PC-9 (cell line): ENCODE measurements at regions not wholly inside any gene's neighbourhood (a gene's known extent, or its start where the extent isn't known, plus 50 kb on each side); places are given as distances from the start of the nearest gene placed in this dataset.

Experiments used
- BruUV-seq: library from RNA; stranded (reverse); fragments of 400-500 nt; replicated peaks from 2 replicates; lab custom pipeline; 2021; lab: Mats Ljungman, UMichigan
- CTCF ChIA-PET: fragments of 300-600 bp; sonication (Branson Sonifier 250); formaldehyde crosslinking; loops from one replicate; lab custom pipeline; 2022; ENCODE audit warnings: antibody characterized with exemption; lab: Charles Lee
- POLR2A ChIA-PET: fragments of 300-600 bp; sonication (Branson Sonifier 250); formaldehyde crosslinking; loops from one replicate; lab custom pipeline; 2022; ENCODE audit warnings: antibody characterized with exemption; ENCODE audit not compliant: unreplicated experiment; lab: Charles Lee
- DNase-seq, 2 experiments: peaks; one replicate each; pipeline versions ENCODE4 v3.0.0 to v3.0.0-alpha.2; 2015 to 2022; ENCODE audit warnings: mixed read lengths in 1 of 2
- H2AFZ ChIP-seq: fragments of 200-600 bp; sonication (generic); 2 replicates; pipeline ENCODE4 v1.8.1; 2017; ENCODE audit warnings: antibody characterized with exemption
- H3F3A ChIP-seq: fragments of 200-600 bp; sonication (generic); 2 replicates; pipeline ENCODE4 v1.8.1; 2017; ENCODE audit warnings: antibody characterized with exemption, mild to moderate bottlenecking, low read depth; ENCODE audit not compliant: insufficient read depth
- H3K27ac ChIP-seq: fragments of 200-600 bp; sonication (generic); 2 replicates; pipeline ENCODE4 v1.6.1; 2016; ENCODE audit warnings: mixed run types
- H3K27me3 ChIP-seq: fragments of 200-600 bp; sonication (generic); 2 replicates; pipeline ENCODE4 v1.6.1; 2016; ENCODE audit warnings: low read depth, mixed run types; ENCODE audit not compliant: insufficient read depth
- H3K36me3 ChIP-seq: fragments of 200-600 bp; sonication (generic); 2 replicates; pipeline ENCODE4 v1.6.1; 2016; ENCODE audit warnings: low read depth, mixed run types
- H3K4me1 ChIP-seq: fragments of 200-600 bp; sonication (generic); replicated peaks from 2 replicates; pipeline ENCODE4 v1.6.1; 2016; ENCODE audit warnings: mixed run types; ENCODE audit not compliant: insufficient read depth
- H3K4me2 ChIP-seq: fragments of 200-600 bp; sonication (generic); 2 replicates; pipeline ENCODE4 v1.6.1; 2017; ENCODE audit warnings: mixed run types
- H3K4me3 ChIP-seq: fragments of 200-600 bp; sonication (generic); 2 replicates; pipeline ENCODE4 v1.6.1; 2016; ENCODE audit warnings: mixed run types
- H3K79me2 ChIP-seq: fragments of 200-600 bp; sonication (generic); 2 replicates; pipeline ENCODE4 v1.6.1; 2017; ENCODE audit warnings: low read depth, mixed run types
- H3K9me2 ChIP-seq: fragments of 200-600 bp; sonication (generic); 2 replicates; pipeline ENCODE4 v1.8.1; 2017; ENCODE audit warnings: mild to moderate bottlenecking; ENCODE audit not compliant: insufficient read depth
- H3K9me3 ChIP-seq: fragments of 200-600 bp; sonication (generic); 2 replicates; pipeline ENCODE4 v1.8.1; 2016; ENCODE audit warnings: low read depth; ENCODE audit not compliant: insufficient read depth
- H4K20me1 ChIP-seq: fragments of 200-600 bp; sonication (generic); 2 replicates; pipeline ENCODE4 v1.8.1; 2017; ENCODE audit not compliant: insufficient read depth
- EZH2 ChIP-seq: fragments of 200-600 bp; sonication (generic); IDR thresholded peaks from 2 replicates; pipeline ENCODE4 v1.8.0; 2017; ENCODE audit warnings: antibody characterized with exemption, low read depth
- intact Hi-C: fragments of 100-400 bp; cut with micrococcal nuclease; formaldehyde crosslinking; loops from one replicate; pipeline ENCODE4 v1.10.0; 2022; ENCODE audit not compliant: unreplicated experiment
- TF ChIP-seq, protein P1 (sequence below): fragments of 200-600 bp; sonication (generic); conservative IDR thresholded peaks from 2 replicates; pipeline ENCODE4 v1.6.1; 2017; ENCODE audit warnings: mixed run types, antibody characterized with exemption, mild to moderate bottlenecking, moderate library complexity

DNA sequence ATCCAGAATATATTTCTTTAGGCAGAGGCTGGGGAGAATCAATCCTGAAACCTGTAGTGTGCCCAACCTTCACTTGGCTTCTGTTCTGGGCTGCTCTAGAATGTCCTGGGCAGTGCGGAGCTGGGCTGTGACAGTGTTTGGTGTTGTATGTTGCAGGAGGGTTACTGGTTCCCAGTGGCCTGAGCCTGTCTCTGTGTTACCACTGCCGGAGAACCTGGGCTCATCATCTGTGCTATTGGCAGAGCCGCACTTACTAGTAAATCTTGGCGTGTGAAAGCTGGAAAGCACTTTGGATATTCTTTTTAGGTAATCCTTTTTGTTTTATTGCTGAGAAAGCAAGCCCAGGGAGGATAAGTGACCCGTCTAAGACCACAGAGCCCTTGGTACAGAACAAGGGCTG lies 412.9 kb downstream of the SLC4A3 start:
- Histone ChIP-seq H4K20me1 (no peaks in the 10 kb centered on the region), H3K4me1 (peaks cover 12% of the 10 kb centered on the region), H3K9me2 (no peaks in the 10 kb centered on the region; the same call in 1 of the 2 replicates), H3K27ac (no peak overlapping the region), H3K4me2 (no peak overlapping the region), H2AFZ (no peak overlapping the region), H3K79me2 (no peaks in the 10 kb centered on the region), H3F3A (no peaks in the 10 kb centered on the region), H3K27me3 (no peaks in the 10 kb centered on the region), H3K4me3 (no peak overlapping the region), H3K36me3 (no peaks in the 10 kb centered on the region), H3K9me3 (no peaks in the 10 kb centered on the region)
- TF ChIP-seq, protein P1, sequence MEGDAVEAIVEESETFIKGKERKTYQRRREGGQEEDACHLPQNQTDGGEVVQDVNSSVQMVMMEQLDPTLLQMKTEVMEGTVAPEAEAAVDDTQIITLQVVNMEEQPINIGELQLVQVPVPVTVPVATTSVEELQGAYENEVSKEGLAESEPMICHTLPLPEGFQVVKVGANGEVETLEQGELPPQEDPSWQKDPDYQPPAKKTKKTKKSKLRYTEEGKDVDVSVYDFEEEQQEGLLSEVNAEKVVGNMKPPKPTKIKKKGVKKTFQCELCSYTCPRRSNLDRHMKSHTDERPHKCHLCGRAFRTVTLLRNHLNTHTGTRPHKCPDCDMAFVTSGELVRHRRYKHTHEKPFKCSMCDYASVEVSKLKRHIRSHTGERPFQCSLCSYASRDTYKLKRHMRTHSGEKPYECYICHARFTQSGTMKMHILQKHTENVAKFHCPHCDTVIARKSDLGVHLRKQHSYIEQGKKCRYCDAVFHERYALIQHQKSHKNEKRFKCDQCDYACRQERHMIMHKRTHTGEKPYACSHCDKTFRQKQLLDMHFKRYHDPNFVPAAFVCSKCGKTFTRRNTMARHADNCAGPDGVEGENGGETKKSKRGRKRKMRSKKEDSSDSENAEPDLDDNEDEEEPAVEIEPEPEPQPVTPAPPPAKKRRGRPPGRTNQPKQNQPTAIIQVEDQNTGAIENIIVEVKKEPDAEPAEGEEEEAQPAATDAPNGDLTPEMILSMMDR: no peak
- TF ChIP-seq EZH2: no peak
- BruUV-seq: no TSS peak
- intact Hi-C loops: no loop called here
- ChIA-PET POLR2A (no interaction called here), CTCF (no interaction called here)
- DNase-seq: no peak

DNA sequence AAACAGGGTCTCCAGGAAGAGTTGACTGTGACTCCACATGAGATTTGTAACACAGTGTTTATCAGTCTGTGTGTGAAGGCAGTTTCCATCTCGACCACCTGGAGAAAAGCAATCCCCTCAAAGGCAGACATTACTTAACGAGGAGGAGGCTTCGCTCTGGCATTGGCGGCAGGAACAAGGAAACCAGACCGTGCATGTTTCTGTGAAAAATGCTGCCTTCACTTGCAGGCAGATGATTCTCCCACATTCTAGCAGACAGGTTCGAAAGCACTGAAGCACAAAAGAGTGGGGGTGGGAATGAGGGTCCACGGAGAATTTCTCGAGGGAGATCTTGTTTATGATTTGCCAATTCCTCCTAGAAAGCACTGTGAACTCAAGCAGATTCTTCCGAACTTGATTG lies 414.0 kb downstream of the SLC4A3 start:
- Histone ChIP-seq H4K20me1 (no peaks in the 10 kb centered on the region), H3K79me2 (no peaks in the 10 kb centered on the region), H3K9me3 (no peaks in the 10 kb centered on the region), H3K36me3 (no peaks in the 10 kb centered on the region), H3K27me3 (no peaks in the 10 kb centered on the region), H3K4me2 (no peak overlapping the region), H3F3A (no peaks in the 10 kb centered on the region), H3K9me2 (no peaks in the 10 kb centered on the region; the same call in 1 of the 2 replicates), H3K4me1 (peaks cover 12% of the 10 kb centered on the region), H2AFZ (no peak overlapping the region), H3K4me3 (no peak overlapping the region), H3K27ac (no peak overlapping the region)
- no TSS peak for BruUV-seq
- CTCF ChIA-PET: no interaction called here
- POLR2A ChIA-PET: no interaction called here
- intact Hi-C loops: no loop called here
- no peak for DNase-seq
- TF ChIP-seq, protein P1: no peak
- TF ChIP-seq EZH2: no peak

DNA sequence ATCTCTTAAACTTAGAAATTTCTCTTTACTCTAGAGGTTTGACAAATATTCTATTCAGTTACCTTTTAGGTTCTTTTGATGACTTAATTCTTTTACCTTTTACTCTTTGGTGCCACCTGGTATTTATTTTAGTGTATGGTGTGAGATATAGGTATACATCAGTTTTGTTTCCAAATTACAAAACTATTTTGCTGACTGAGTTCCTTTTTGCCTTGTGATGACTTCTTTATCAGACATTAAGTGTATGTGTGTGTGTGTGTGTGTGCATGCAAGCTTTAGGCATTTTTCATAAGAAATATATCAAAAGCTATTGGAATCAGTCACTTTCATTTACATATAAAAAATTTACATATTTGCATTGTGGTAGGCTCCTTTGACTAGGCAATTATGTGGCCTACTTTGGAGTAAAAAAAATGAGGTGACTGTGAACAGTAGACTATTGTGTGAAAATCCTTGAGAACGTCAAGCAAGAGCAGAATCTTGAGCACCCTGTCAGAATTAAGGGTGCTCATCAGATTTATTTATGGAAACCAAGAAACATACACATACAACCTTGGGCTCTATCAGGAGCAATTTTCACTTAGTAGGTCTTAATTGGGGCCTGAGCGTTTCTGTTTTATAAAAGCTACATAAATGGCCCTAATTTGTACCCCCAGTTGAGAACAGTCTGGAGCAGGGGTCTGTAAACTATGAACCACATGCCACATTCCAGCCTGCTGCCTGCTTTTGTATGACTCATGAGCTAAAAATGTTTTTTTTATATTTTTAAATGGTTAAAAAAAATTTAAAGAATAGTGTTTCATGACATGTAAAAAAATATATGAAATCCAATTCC lies 415.9 kb downstream of the SLC4A3 start:
- Histone ChIP-seq H2AFZ (no peak overlapping the region), H3K36me3 (no peaks in the 10 kb centered on the region), H3K4me3 (no peak overlapping the region), H3K4me1 (peaks cover 12% of the 10 kb centered on the region), H3K27ac (no peak overlapping the region), H3K4me2 (no peak overlapping the region), H3F3A (no peaks in the 10 kb centered on the region), H3K9me2 (no peaks in the 10 kb centered on the region; the same call in 1 of the 2 replicates), H3K27me3 (no peaks in the 10 kb centered on the region), H3K79me2 (no peaks in the 10 kb centered on the region), H3K9me3 (no peaks in the 10 kb centered on the region), H4K20me1 (no peaks in the 10 kb centered on the region)
- POLR2A ChIA-PET: interaction anchor here (0.6 kb wide), 1 partner anchor 8 kb away, joined by 6 read pairs; no protein-coding TSS in a partner anchor
- TF ChIP-seq, protein P1: no peak
- no peak for TF ChIP-seq EZH2
- BruUV-seq: no TSS peak
- intact Hi-C loops: no loop called here
- DNase-seq: peak in 1 of 2 experiments; percentile 2
- CTCF ChIA-PET: no interaction called here
